Neural cell (in vitro differentiated cells): ENCODE measurements at regions not wholly inside any gene's neighbourhood (a gene's known extent, or its start where the extent isn't known, plus 50 kb on each side); places are given as distances from the start of the nearest gene placed in this dataset.

Experiments
- H2AFZ ChIP-seq: fragments of 200-600, 300-800 bp; sonication (generic), shearing (Covaris generic); 2 replicates; pipeline ENCODE4 v1.6.0; 2014; ENCODE audit warnings: low read depth, mild to moderate bottlenecking, antibody characterized with exemption, low read length, moderate library complexity
- H3F3A ChIP-seq: fragments of 200-600 bp; shearing (Covaris generic); 2 replicates; pipeline ENCODE4 v1.6.1; 2016; ENCODE audit warnings: mild to moderate bottlenecking, moderate library complexity, mixed read lengths, antibody characterized with exemption, low read length; ENCODE audit not compliant: insufficient read depth, poor library complexity, severe bottlenecking
- H3K27ac ChIP-seq: fragments of 200-600, 300-800 bp; sonication (generic), shearing (Covaris generic); 2 replicates; pipeline ENCODE4 v1.5.1; 2014; ENCODE audit warnings: mild to moderate bottlenecking, low read length, moderate library complexity
- H3K27me3 ChIP-seq: fragments of 300-800, 200-600 bp; sonication (generic), shearing (Covaris generic); 2 replicates; pipeline ENCODE4 v1.6.0; 2014; ENCODE audit warnings: mild to moderate bottlenecking, low read depth, low read length, moderate library complexity; ENCODE audit not compliant: insufficient read depth
- H3K36me3 ChIP-seq: fragments of 300-800, 200-600 bp; sonication (generic), shearing (Covaris generic); 2 replicates; pipeline ENCODE4 v1.5.1; 2014; ENCODE audit warnings: mild to moderate bottlenecking, antibody characterized with exemption, low read length, moderate library complexity; ENCODE audit not compliant: insufficient read depth
- H3K4me2 ChIP-seq: fragments of 300-800, 200-600 bp; sonication (generic), shearing (Covaris generic); 2 replicates; pipeline ENCODE4 v1.6.0; 2014; ENCODE audit warnings: mild to moderate bottlenecking, low read length
- H3K4me3 ChIP-seq: fragments of 300-800, 200-600 bp; sonication (generic), shearing (Covaris generic); 2 replicates; pipeline ENCODE4 v1.5.1; 2014; ENCODE audit warnings: mild to moderate bottlenecking, low read length, moderate library complexity
- H3K79me2 ChIP-seq: fragments of 200-600 bp; shearing (Covaris generic); replicated peaks from 2 replicates; pipeline ENCODE4 v1.6.0; 2014; ENCODE audit warnings: mild to moderate bottlenecking, low read length, moderate library complexity; ENCODE audit not compliant: insufficient read depth
- H3K9ac ChIP-seq: fragments of 300-800, 200-600 bp; sonication (generic), shearing (Covaris generic); 2 replicates; pipeline ENCODE4 v1.6.1; 2016; ENCODE audit warnings: mild to moderate bottlenecking, low read length, mixed read lengths
- H3K9me2 ChIP-seq: fragments of 200-600 bp; shearing (Covaris generic); 2 replicates; pipeline ENCODE4 v1.6.1; 2016; ENCODE audit warnings: mild to moderate bottlenecking, low read length, mixed read lengths; ENCODE audit not compliant: insufficient read depth
- H3K9me3 ChIP-seq: fragments of 200-600, 300-800 bp; sonication (generic), shearing (Covaris generic); 2 replicates; pipeline ENCODE4 v1.6.1; 2016; ENCODE audit warnings: mild to moderate bottlenecking, mixed run types, low read length, moderate library complexity, mixed read lengths
- H4K20me1 ChIP-seq: fragments of 200-600 bp; shearing (Covaris generic); 2 replicates; pipeline ENCODE4 v1.6.1; 2016; ENCODE audit warnings: mild to moderate bottlenecking, mixed run types; ENCODE audit not compliant: insufficient read depth
- CTCF ChIP-seq: fragments of 450-650 bp; IDR thresholded peaks from 2 replicates; pipeline ENCODE4 v1.5.1; 2014; ENCODE audit warnings: antibody characterized with exemption, mild to moderate bottlenecking, moderate library complexity; ENCODE audit not compliant: poor library complexity, severe bottlenecking
- EP300 ChIP-seq: fragments of 450-650 bp; conservative IDR thresholded peaks from 2 replicates; pipeline ENCODE4 v1.6.1; 2014; ENCODE audit warnings: antibody characterized with exemption, mild to moderate bottlenecking, moderate library complexity; ENCODE audit not compliant: poor library complexity, severe bottlenecking
- EZH2 ChIP-seq: fragments of 200-600, 300-800 bp; shearing (Covaris generic), sonication (generic); IDR thresholded peaks from 2 replicates; pipeline ENCODE4 v1.6.1; 2014; ENCODE audit warnings: antibody characterized with exemption, low read length, borderline replicate concordance, mild to moderate bottlenecking; ENCODE audit not compliant: insufficient read depth, poor library complexity, severe bottlenecking
- MXI1 ChIP-seq: fragments of 450-650 bp; conservative IDR thresholded peaks from 2 replicates; pipeline ENCODE4 v1.6.1; 2014; ENCODE audit warnings: antibody characterized with exemption, mild to moderate bottlenecking; ENCODE audit not compliant: poor library complexity, severe bottlenecking
- POLR2AphosphoS5 ChIP-seq: IDR thresholded peaks from 2 replicates; pipeline ENCODE4 v1.6.1; 2012
- RAD21 ChIP-seq: fragments of 450-650 bp; conservative IDR thresholded peaks from 2 replicates; pipeline ENCODE4 v1.6.1; 2014; ENCODE audit warnings: antibody characterized with exemption, mild to moderate bottlenecking, moderate library complexity
- REST ChIP-seq: IDR thresholded peaks from 2 replicates; pipeline ENCODE4 v1.6.1; 2012; ENCODE audit warnings: borderline replicate concordance
- SMC3 ChIP-seq: fragments of 450-650 bp; conservative IDR thresholded peaks from 2 replicates; pipeline ENCODE4 v1.6.1; 2014; ENCODE audit warnings: antibody characterized with exemption, mild to moderate bottlenecking, moderate library complexity; ENCODE audit not compliant: poor library complexity
- TAF1 ChIP-seq: IDR thresholded peaks from 2 replicates; pipeline ENCODE4 v1.6.1; 2012; ENCODE audit warnings: low read depth

- H3K4me2 ChIP-seq = no peak overlapping the region
- no peak for TF ChIP-seq TAF1
- TF ChIP-seq RAD21 = no peak
- TF ChIP-seq MXI1 = no peak
- no peak for TF ChIP-seq POLR2AphosphoS5
- no peak for TF ChIP-seq REST
- no peak for TF ChIP-seq SMC3
- TF ChIP-seq CTCF = no peak
- H2AFZ ChIP-seq = no peak overlapping the region
- no peak overlapping the region for H3K4me3 ChIP-seq
- H3K9me3 ChIP-seq = no peaks in the 10 kb centered on the region
- no peaks in the 10 kb centered on the region for H3K9me2 ChIP-seq
- H3K79me2 ChIP-seq = no peaks in the 10 kb centered on the region
- H3K27me3 ChIP-seq = no peaks in the 10 kb centered on the region
- H3K27ac ChIP-seq = no peak overlapping the region
- no peaks in the 10 kb centered on the region for H4K20me1 ChIP-seq
- no peaks in the 10 kb centered on the region for H3K36me3 ChIP-seq
- H3F3A ChIP-seq = no peaks in the 10 kb centered on the region
- H3K9ac ChIP-seq = no peak overlapping the region
Observed at GRCh38 chr16:26643519-26643918, 423.2 kb upstream of the C16orf82 start.

- Histone ChIP-seq H3K9me3 (no peaks in the 10 kb centered on the region), H3K9ac (no peak overlapping the region), H4K20me1 (no peaks in the 10 kb centered on the region), H3K27ac (no peak overlapping the region), H3F3A (no peaks in the 10 kb centered on the region), H2AFZ (no peak overlapping the region), H3K4me2 (no peak overlapping the region), H3K4me3 (no peak overlapping the region), H3K36me3 (no peaks in the 10 kb centered on the region), H3K27me3 (no peaks in the 10 kb centered on the region), H3K9me2 (no peaks in the 10 kb centered on the region), H3K79me2 (no peaks in the 10 kb centered on the region)
- no peak for TF ChIP-seq EP300
- no peak for TF ChIP-seq EZH2
- no peak for TF ChIP-seq POLR2AphosphoS5
- TF ChIP-seq SMC3 = no peak
- TF ChIP-seq REST = no peak
- no peak for TF ChIP-seq CTCF
- no peak for TF ChIP-seq TAF1
- TF ChIP-seq MXI1 = no peak
- no peak for TF ChIP-seq RAD21
Observed at GRCh38 chr16:26644912-26645543, 421.7 kb upstream of the C16orf82 start.
